Trophoblast cell (in vitro differentiated cells and primary cell): ENCODE measurements at regions not wholly inside any gene's neighbourhood (a gene's known extent, or its start where the extent isn't known, plus 50 kb on each side); places are given as distances from the start of the nearest gene placed in this dataset.

Source experiments
- DNase-seq, 2 donors: peaks; one replicate each; pipeline ENCODE4 v3.0.0-alpha.2; 2016
- H2AFZ ChIP-seq: 2 replicates; pipeline ENCODE4 v1.6.1; 2013; ENCODE audit warnings: low read length, moderate library complexity, mild to moderate bottlenecking; ENCODE audit not compliant: insufficient read depth, poor library complexity
- H2AK5ac ChIP-seq: 2 replicates; pipeline ENCODE4 v1.6.1; 2013; ENCODE audit warnings: mild to moderate bottlenecking, low read length
- H2BK120ac ChIP-seq: 2 replicates; pipeline ENCODE4 v1.6.1; 2013; ENCODE audit warnings: low read length, mild to moderate bottlenecking, moderate library complexity; ENCODE audit not compliant: insufficient read depth, poor library complexity
- H2BK12ac ChIP-seq: 2 replicates; pipeline ENCODE4 v1.6.1; 2013; ENCODE audit warnings: mild to moderate bottlenecking, low read length, moderate library complexity
- H2BK5ac ChIP-seq: 2 replicates; pipeline ENCODE4 v1.6.1; 2013; ENCODE audit warnings: low read length, low read depth, moderate library complexity, mild to moderate bottlenecking; ENCODE audit not compliant: poor library complexity
- H3K14ac ChIP-seq: 2 replicates; pipeline ENCODE4 v1.6.1; 2013; ENCODE audit warnings: mild to moderate bottlenecking, low read length
- H3K18ac ChIP-seq: 2 replicates; pipeline ENCODE4 v1.6.1; 2013; ENCODE audit warnings: mild to moderate bottlenecking, low read length
- H3K23ac ChIP-seq: 2 replicates; pipeline ENCODE4 v1.6.1; 2013; ENCODE audit warnings: low read length
- H3K27ac ChIP-seq: 2 replicates; pipeline ENCODE4 v1.5.1; 2013; ENCODE audit warnings: low read depth, mild to moderate bottlenecking, inconsistent platforms, low read length, moderate library complexity
- H3K27me3 ChIP-seq: 2 replicates; pipeline ENCODE4 v1.6.1; 2013; ENCODE audit warnings: inconsistent platforms, mild to moderate bottlenecking, low read length, moderate library complexity; ENCODE audit not compliant: insufficient read depth
- H3K36me3 ChIP-seq, 2 experiments: 1 replicate in 1 of 2; 2 replicates in 1 of 2; pipeline ENCODE4 v1.6.1; 2013; ENCODE audit warnings: low read length in 2 of 2, mild to moderate bottlenecking in 2 of 2, moderate library complexity in 1 of 2; ENCODE audit not compliant: insufficient read depth in 2 of 2, control insufficient read depth in 1 of 2
- H3K4ac ChIP-seq: 2 replicates; pipeline ENCODE4 v1.6.1; 2013; ENCODE audit warnings: low read depth, mild to moderate bottlenecking, low read length, moderate library complexity
- H3K4me1 ChIP-seq, 2 experiments: 1 replicate in 1 of 2; 2 replicates in 1 of 2; pipeline ENCODE4 v1.6.1; 2013; ENCODE audit warnings: low read length in 2 of 2, mild to moderate bottlenecking in 2 of 2, moderate library complexity in 1 of 2; ENCODE audit not compliant: insufficient read depth in 2 of 2, control insufficient read depth in 1 of 2
- H3K4me2 ChIP-seq: 2 replicates; pipeline ENCODE4 v1.6.1; 2013; ENCODE audit warnings: inconsistent platforms, mild to moderate bottlenecking, low read length, moderate library complexity
- H3K4me3 ChIP-seq: 2 replicates; pipeline ENCODE4 v1.5.1; 2013; ENCODE audit warnings: mild to moderate bottlenecking, low read depth, low read length, inconsistent platforms
- H3K79me1 ChIP-seq: one replicate; pipeline ENCODE4 v1.6.1; 2013; ENCODE audit warnings: low read length
- H3K79me2 ChIP-seq: 2 replicates; pipeline ENCODE4 v1.6.1; 2013; ENCODE audit warnings: low read length, mild to moderate bottlenecking; ENCODE audit not compliant: control insufficient read depth, insufficient read depth, poor library complexity
- H3K9ac ChIP-seq: 2 replicates; pipeline ENCODE4 v1.6.1; 2013; ENCODE audit warnings: mild to moderate bottlenecking, low read length
- H3K9me3 ChIP-seq: 2 replicates; pipeline ENCODE4 v1.6.1; 2013; ENCODE audit warnings: low read depth, mild to moderate bottlenecking, control low read depth, inconsistent platforms, low read length; ENCODE audit not compliant: insufficient read depth
- H4K12ac ChIP-seq: 2 replicates; pipeline ENCODE4 v1.6.1; 2013; ENCODE audit warnings: low read depth, mild to moderate bottlenecking, low read length, moderate library complexity
- H4K8ac ChIP-seq: 2 replicates; pipeline ENCODE4 v1.6.1; 2013; ENCODE audit warnings: low read depth, mild to moderate bottlenecking, low read length, moderate library complexity
- H4K91ac ChIP-seq: one replicate; pipeline ENCODE4 v1.6.1; 2013; ENCODE audit warnings: low read depth, mild to moderate bottlenecking, low read length, moderate library complexity
- WGBS: extraction: QIAGEN DNeasy Blood & Tissue Kit; methylation state at CpG from one replicate; pipeline ENCODE4 v1.1.7; 2013; ENCODE audit warnings: missing lambda C conversion rate; ENCODE audit not compliant: insufficient read length, insufficient coverage; ENCODE audit errors: extremely low coverage; 5-methylcytosine and 5-hydroxymethylcytosine counted together

- Histone ChIP-seq H2BK5ac (no peak overlapping the region), H3K79me1 (no peaks in the 10 kb centered on the region), H4K91ac (no peak overlapping the region), H3K9me3 (peaks cover 28% of the 10 kb centered on the region), H3K36me3 (no peaks in the 10 kb centered on the region), H3K27me3 (no peaks in the 10 kb centered on the region), H4K8ac (no peak overlapping the region), H3K4ac (no peak overlapping the region), H3K23ac (no peak overlapping the region), H3K18ac (no peak overlapping the region), H2AK5ac (no peak overlapping the region), H3K14ac (no peak overlapping the region), H3K4me3 (no peak overlapping the region), H3K79me2 (no peaks in the 10 kb centered on the region), H3K27ac (no peak overlapping the region), H2BK12ac (no peak overlapping the region), H3K9ac (no peak overlapping the region), H2AFZ (no peak overlapping the region), H3K4me1 (no peaks in the 10 kb centered on the region), H4K12ac (no peak overlapping the region), H3K4me2 (no peak overlapping the region), H2BK120ac (no peak overlapping the region)
- no CpG with 5 or more reads among the region's 1 CpG for WGBS
- peak in 1 of 2 donors; percentile 34 for DNase-seq
Observed at GRCh38 chr2:128469203-128469602, 150.5 kb upstream of the HS6ST1 start.

DNA sequence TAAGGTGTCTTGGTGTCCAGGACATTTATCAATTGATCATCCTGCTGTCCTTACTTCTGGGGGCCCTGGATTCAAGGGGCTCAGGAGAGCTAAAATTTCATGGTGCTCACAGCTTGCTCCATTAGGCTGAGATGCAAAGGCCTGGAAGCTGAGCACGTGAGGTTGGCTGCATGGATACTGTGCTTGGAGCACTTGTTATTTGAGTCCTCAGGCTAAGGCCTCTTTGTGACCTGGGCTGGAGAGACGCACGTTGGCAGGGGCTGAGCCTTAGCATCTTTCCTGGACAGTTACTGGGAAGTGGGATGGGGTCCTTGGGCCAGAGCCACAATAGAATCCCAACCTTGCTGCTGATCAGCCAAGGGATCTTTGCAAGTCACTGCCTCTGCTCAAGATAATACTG is 151.2 kb upstream of the HS6ST1 start:
- Histone ChIP-seq H4K8ac (no peak overlapping the region), H3K4ac (no peak overlapping the region), H3K79me1 (no peaks in the 10 kb centered on the region), H3K27me3 (no peaks in the 10 kb centered on the region), H3K9ac (no peak overlapping the region), H2BK5ac (no peak overlapping the region), H3K18ac (no peak overlapping the region), H2AK5ac (no peak overlapping the region), H2BK120ac (no peak overlapping the region), H3K27ac (no peak overlapping the region), H3K4me3 (peak overlapping the region; percentile 26), H2BK12ac (no peak overlapping the region), H4K12ac (no peak overlapping the region), H3K79me2 (no peaks in the 10 kb centered on the region), H3K9me3 (peaks cover 28% of the 10 kb centered on the region), H3K4me2 (no peak overlapping the region), H2AFZ (no peak overlapping the region), H3K14ac (no peak overlapping the region), H3K4me1 (no peaks in the 10 kb centered on the region), H3K23ac (no peak overlapping the region), H4K91ac (no peak overlapping the region), H3K36me3 (no peaks in the 10 kb centered on the region)
- WGBS: no CpG with 5 or more reads among the region's 3 CpGs
- no peak for DNase-seq

- H3K18ac ChIP-seq: no peak overlapping the region
- no peaks in the 10 kb centered on the region for H3K27me3 ChIP-seq
- H2AK5ac ChIP-seq: no peak overlapping the region
- no peak overlapping the region for H3K9ac ChIP-seq
- H3K23ac ChIP-seq: no peak overlapping the region
- H3K79me1 ChIP-seq: no peaks in the 10 kb centered on the region
- H3K4me3 ChIP-seq: no peak overlapping the region
- H3K36me3 ChIP-seq: no peaks in the 10 kb centered on the region
- no peak overlapping the region for H4K91ac ChIP-seq
- H2AFZ ChIP-seq: no peak overlapping the region
- no peak overlapping the region for H3K27ac ChIP-seq
- no peak overlapping the region for H2BK5ac ChIP-seq
- no peak overlapping the region for H3K4me2 ChIP-seq
- no peaks in the 10 kb centered on the region for H3K79me2 ChIP-seq
- H4K12ac ChIP-seq: no peak overlapping the region
- no peaks in the 10 kb centered on the region for H3K4me1 ChIP-seq
- H2BK12ac ChIP-seq: no peak overlapping the region
- no peak overlapping the region for H4K8ac ChIP-seq
- no peak overlapping the region for H3K4ac ChIP-seq
- WGBS: no CpG with 5 or more reads among the region's 5 CpGs
- no peak overlapping the region for H3K14ac ChIP-seq
- no peak overlapping the region for H2BK120ac ChIP-seq
- peaks cover 25% of the 10 kb centered on the region for H3K9me3 ChIP-seq
- no peak for DNase-seq
Observed at GRCh38 chr2:128472789-128473174, 154.1 kb upstream of the HS6ST1 start.

DNA sequence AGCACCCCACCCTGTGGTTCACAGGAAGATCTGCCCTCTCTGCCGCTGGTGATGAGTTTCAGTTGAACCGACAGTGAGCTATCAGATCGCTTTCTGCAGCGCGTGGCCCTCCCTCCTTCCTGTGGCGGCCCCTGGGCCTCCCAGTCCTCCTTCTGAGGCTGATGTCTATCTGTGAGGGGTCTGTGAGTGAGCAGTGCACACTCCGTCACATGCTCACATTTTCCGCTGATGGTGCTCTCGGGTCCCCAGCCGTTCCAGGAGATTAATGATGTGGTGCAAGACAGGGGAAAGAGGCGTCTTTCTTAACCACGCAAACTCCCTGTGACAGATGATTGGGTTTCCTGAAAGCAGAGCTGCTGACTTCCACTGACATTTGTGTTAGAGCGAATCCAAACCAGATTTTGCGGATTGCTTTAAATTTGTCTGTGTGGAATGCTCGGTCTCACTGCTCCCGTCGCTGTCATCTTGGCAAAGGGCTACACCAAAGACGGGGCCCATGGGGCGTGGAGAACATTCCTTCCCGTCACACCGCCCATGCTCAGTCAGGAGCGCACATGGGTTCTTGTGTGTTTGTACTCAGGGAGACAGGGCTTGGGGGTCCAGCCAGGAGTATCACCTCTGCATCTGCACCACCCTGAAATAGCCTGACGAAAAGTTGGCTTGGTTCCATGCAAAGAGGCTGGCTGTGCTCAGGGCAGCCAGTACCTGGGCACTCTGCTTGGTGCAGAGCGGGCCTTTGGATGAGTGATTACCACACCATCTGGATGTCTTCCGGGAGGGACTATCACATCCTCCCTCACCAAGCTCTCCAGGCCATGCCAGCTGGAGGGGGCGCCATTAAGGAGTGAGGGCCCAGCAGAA is 154.7 kb upstream of the HS6ST1 start:
- no peaks in the 10 kb centered on the region for H3K27me3 ChIP-seq
- H3K4ac ChIP-seq: no peak overlapping the region
- H2AK5ac ChIP-seq: no peak overlapping the region
- H2BK120ac ChIP-seq: no peak overlapping the region
- H3K27ac ChIP-seq: no peak overlapping the region
- no peak overlapping the region for H4K91ac ChIP-seq
- no peak overlapping the region for H2AFZ ChIP-seq
- H2BK12ac ChIP-seq: no peak overlapping the region
- no peak overlapping the region for H4K8ac ChIP-seq
- H2BK5ac ChIP-seq: no peak overlapping the region
- H3K36me3 ChIP-seq: no peaks in the 10 kb centered on the region
- no peak overlapping the region for H3K18ac ChIP-seq
- no peak overlapping the region for H4K12ac ChIP-seq
- H3K23ac ChIP-seq: no peak overlapping the region
- H3K4me1 ChIP-seq: no peaks in the 10 kb centered on the region
- H3K4me2 ChIP-seq: no peak overlapping the region
- DNase-seq: no peak
- no peaks in the 10 kb centered on the region for H3K79me1 ChIP-seq
- no peak overlapping the region for H3K9ac ChIP-seq
- peaks cover 24% of the 10 kb centered on the region for H3K9me3 ChIP-seq
- H3K79me2 ChIP-seq: no peaks in the 10 kb centered on the region
- H3K14ac ChIP-seq: no peak overlapping the region
- no CpG with 5 or more reads among the region's 26 CpGs for WGBS
- no peak overlapping the region for H3K4me3 ChIP-seq
